GM23338 (cell line): ENCODE measurements at regions not wholly inside any gene's neighbourhood (a gene's known extent, or its start where the extent isn't known, plus 50 kb on each side); places are given as distances from the start of the nearest gene placed in this dataset.

Experiments used
- CREB1 ChIP-seq: fragments of 250-450 bp; sonication (Bioruptor Pico); IDR thresholded peaks from 2 replicates; pipeline ENCODE4 v1.5.0; 2020; ENCODE audit warnings: low read depth, mild to moderate bottlenecking, moderate library complexity
- ETS1 ChIP-seq: IDR thresholded peaks from 2 replicates; pipeline ENCODE4 v1.6.1; 2016; ENCODE audit warnings: antibody characterized with exemption
- EZH2 ChIP-seq: fragments of 200-600 bp; sonication (generic); IDR thresholded peaks from one replicate; pipeline ENCODE4 v1.8.0; 2017; ENCODE audit warnings: antibody characterized with exemption, mild to moderate bottlenecking, low read depth; ENCODE audit not compliant: unreplicated experiment
- EZH2phosphoT487 ChIP-seq: fragments of 200-600 bp; sonication (generic); IDR thresholded peaks from one replicate; pipeline ENCODE4 v1.8.1; 2018; ENCODE audit warnings: antibody characterized with exemption; ENCODE audit not compliant: unreplicated experiment
- NANOG ChIP-seq: IDR thresholded peaks from 2 replicates; pipeline ENCODE4 v1.6.1; 2016; ENCODE audit warnings: antibody characterized with exemption, borderline replicate concordance
- POLR2AphosphoS5 ChIP-seq: IDR thresholded peaks from 2 replicates; pipeline ENCODE4 v1.6.1; 2016; ENCODE audit warnings: antibody characterized with exemption, low read depth
- TF ChIP-seq, protein P1 (sequence below), 2 experiments: fragments of 200-600 bp in 1 of 2; sonication (generic) in 1 of 2; conservative IDR thresholded peaks; 2 replicates each; pipeline versions ENCODE4 v1.5.1 to v1.6.1; 2016 to 2017; ENCODE audit warnings: antibody characterized with exemption in 2 of 2, low read depth in 2 of 2, mild to moderate bottlenecking in 2 of 2, moderate library complexity in 1 of 2
- TF ChIP-seq, protein P2 (sequence below): IDR thresholded peaks from one replicate; pipeline ENCODE4 v1.6.1; 2018; ENCODE audit warnings: antibody characterized with exemption; ENCODE audit not compliant: unreplicated experiment

DNA sequence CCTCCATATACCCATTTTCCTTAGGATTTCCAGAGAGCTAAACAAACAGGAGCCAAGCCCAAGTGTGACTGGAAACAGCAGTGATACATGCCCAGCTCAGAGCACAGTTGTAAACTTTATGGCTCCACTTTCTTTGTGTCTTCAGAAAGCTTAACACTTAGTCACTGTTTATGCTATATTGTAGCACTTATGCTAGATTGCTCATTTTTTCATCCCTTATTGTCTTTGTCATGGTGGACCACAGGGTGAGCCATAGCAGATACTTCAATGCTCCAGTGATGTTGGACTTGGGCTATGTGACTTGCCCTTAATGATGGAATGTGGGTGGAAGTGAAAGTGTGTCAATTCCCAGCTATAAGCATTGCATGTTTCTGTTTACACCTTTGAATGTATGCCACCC lies 401.6 kb downstream of the METTL4 start:
- TF ChIP-seq, protein P1, sequence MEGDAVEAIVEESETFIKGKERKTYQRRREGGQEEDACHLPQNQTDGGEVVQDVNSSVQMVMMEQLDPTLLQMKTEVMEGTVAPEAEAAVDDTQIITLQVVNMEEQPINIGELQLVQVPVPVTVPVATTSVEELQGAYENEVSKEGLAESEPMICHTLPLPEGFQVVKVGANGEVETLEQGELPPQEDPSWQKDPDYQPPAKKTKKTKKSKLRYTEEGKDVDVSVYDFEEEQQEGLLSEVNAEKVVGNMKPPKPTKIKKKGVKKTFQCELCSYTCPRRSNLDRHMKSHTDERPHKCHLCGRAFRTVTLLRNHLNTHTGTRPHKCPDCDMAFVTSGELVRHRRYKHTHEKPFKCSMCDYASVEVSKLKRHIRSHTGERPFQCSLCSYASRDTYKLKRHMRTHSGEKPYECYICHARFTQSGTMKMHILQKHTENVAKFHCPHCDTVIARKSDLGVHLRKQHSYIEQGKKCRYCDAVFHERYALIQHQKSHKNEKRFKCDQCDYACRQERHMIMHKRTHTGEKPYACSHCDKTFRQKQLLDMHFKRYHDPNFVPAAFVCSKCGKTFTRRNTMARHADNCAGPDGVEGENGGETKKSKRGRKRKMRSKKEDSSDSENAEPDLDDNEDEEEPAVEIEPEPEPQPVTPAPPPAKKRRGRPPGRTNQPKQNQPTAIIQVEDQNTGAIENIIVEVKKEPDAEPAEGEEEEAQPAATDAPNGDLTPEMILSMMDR (conservative IDR thresholded peaks at IDR 0.05; ENCODE audit: low read depth in 2 of 2): no peak
- TF ChIP-seq POLR2AphosphoS5 (no peak), CREB1 (no peak), EZH2 (no peak), NANOG (no peak), EZH2phosphoT487 (no peak), ETS1 (no peak)
- TF ChIP-seq, protein P2, sequence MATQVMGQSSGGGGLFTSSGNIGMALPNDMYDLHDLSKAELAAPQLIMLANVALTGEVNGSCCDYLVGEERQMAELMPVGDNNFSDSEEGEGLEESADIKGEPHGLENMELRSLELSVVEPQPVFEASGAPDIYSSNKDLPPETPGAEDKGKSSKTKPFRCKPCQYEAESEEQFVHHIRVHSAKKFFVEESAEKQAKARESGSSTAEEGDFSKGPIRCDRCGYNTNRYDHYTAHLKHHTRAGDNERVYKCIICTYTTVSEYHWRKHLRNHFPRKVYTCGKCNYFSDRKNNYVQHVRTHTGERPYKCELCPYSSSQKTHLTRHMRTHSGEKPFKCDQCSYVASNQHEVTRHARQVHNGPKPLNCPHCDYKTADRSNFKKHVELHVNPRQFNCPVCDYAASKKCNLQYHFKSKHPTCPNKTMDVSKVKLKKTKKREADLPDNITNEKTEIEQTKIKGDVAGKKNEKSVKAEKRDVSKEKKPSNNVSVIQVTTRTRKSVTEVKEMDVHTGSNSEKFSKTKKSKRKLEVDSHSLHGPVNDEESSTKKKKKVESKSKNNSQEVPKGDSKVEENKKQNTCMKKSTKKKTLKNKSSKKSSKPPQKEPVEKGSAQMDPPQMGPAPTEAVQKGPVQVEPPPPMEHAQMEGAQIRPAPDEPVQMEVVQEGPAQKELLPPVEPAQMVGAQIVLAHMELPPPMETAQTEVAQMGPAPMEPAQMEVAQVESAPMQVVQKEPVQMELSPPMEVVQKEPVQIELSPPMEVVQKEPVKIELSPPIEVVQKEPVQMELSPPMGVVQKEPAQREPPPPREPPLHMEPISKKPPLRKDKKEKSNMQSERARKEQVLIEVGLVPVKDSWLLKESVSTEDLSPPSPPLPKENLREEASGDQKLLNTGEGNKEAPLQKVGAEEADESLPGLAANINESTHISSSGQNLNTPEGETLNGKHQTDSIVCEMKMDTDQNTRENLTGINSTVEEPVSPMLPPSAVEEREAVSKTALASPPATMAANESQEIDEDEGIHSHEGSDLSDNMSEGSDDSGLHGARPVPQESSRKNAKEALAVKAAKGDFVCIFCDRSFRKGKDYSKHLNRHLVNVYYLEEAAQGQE: no peak
